22Rv1 (cell line): ENCODE measurements at regions not wholly inside any gene's neighbourhood (a gene's known extent, or its start where the extent isn't known, plus 50 kb on each side); places are given as distances from the start of the nearest gene placed in this dataset.

ENCODE experiments used
- ZFX ChIP-seq: fragments of 450-650 bp; IDR thresholded peaks from 2 replicates; pipeline ENCODE4 v1.6.1; 2017; ENCODE audit warnings: antibody characterized with exemption, borderline replicate concordance
- TF ChIP-seq, protein P1 (sequence below): fragments of 450-650 bp; IDR thresholded peaks from 2 replicates; pipeline ENCODE4 v1.5.1; 2017; ENCODE audit warnings: mild to moderate bottlenecking

DNA sequence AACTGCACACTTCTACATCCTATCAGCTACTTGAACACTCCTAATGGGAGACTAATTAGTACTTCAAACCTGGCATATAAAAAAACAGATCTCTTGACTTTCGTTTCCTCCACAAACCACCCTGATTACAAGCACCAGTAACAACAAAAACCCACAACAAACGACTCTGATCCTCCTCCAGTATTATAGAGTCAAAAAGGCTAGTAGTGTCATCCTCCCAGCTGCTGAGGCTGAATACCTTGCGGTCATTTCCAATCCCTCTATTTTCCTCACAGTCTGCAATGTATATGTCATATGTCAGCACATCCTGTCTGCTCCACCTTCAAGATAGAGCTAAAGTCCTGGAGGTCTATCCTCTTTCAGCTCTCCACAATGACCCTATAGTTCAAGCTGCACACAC lies 688.9 kb upstream of the RAG2 start:
- TF ChIP-seq, protein P1, sequence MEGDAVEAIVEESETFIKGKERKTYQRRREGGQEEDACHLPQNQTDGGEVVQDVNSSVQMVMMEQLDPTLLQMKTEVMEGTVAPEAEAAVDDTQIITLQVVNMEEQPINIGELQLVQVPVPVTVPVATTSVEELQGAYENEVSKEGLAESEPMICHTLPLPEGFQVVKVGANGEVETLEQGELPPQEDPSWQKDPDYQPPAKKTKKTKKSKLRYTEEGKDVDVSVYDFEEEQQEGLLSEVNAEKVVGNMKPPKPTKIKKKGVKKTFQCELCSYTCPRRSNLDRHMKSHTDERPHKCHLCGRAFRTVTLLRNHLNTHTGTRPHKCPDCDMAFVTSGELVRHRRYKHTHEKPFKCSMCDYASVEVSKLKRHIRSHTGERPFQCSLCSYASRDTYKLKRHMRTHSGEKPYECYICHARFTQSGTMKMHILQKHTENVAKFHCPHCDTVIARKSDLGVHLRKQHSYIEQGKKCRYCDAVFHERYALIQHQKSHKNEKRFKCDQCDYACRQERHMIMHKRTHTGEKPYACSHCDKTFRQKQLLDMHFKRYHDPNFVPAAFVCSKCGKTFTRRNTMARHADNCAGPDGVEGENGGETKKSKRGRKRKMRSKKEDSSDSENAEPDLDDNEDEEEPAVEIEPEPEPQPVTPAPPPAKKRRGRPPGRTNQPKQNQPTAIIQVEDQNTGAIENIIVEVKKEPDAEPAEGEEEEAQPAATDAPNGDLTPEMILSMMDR = no peak
- no peak for TF ChIP-seq ZFX
